ENCODE measurements at regions not wholly inside any gene's neighbourhood (a gene's known extent, or its start where the extent isn't known, plus 50 kb on each side); places are given as distances from the start of the nearest gene placed in this dataset.
A peak's percentile ranks its signal among the peaks of the same experiment; 100 is the strongest.
"Not testable (repeated sequence)": the region's sequence is repeated elsewhere in the genome, so short reads cannot be mapped to it uniquely, and the experiment has no call there.

DNA sequence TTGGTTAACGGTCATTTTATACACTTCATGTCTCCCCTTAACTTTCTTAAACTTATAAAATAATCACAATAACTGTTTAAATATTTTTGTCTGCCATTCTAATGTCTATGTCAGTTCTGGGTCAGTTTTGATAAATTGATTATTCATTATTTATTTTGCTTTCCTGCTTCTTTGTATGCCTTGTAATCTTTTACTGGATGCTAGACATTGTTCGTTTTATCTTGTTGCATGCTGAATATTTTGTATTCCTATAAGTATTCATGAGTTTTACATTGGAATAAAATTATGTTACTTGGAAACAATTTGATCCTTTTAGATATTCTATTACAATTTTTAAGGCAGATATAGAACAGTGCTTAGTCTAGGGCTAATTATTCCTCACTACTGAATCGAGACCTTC, 952.0 kb downstream of the NR2F1-AS1 start:
- DNase-seq (ENCODE audit: low read depth): no peak

GRCh38 chr5:92627186-92627585, 953.8 kb downstream of the NR2F1-AS1 start:
- no peak for DNase-seq (ENCODE audit: low read depth)

DNA sequence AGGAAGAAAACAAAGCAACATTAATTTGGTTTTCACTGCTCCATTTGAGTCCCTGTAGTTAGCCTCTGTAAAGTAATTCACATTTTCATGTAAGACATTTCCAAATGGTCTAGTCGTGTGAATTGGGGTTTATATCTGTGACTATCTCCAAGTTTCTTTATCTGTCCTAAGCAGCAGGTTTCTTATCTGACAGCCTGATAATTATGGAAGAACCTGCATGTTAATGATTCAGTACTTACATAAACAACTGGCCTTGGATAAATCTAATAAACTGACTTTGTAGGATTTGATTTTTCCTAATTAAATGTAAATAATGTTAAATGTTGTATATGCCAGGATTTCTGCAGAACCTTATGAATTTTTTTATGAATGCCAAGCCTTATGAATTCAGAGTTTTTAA, 964.9 kb downstream of the NR2F1-AS1 start:
- DNase-seq (ENCODE audit: low read depth): no peak

- DNase-seq (ENCODE audit: low read depth): no peak
Measured at GRCh38 chr5:92613546-92613945, 967.5 kb downstream of the NR2F1-AS1 start.

- DNase-seq (ENCODE audit: low read depth): not testable (repeated sequence)
Measured at GRCh38 chr5:92610435-92610834, 970.6 kb downstream of the NR2F1-AS1 start.

- DNase-seq (ENCODE audit: low read depth): no peak
Measured at GRCh38 chr5:92605591-92605990, 975.4 kb downstream of the NR2F1-AS1 start.

- DNase-seq (ENCODE audit: low read depth): no peak
Measured at GRCh38 chr5:92599217-92599810, 981.7 kb downstream of the NR2F1-AS1 start.

- no peak for DNase-seq (ENCODE audit: low read depth)
Measured at GRCh38 chr5:92594031-92594430, 987.0 kb downstream of the NR2F1-AS1 start.

DNA sequence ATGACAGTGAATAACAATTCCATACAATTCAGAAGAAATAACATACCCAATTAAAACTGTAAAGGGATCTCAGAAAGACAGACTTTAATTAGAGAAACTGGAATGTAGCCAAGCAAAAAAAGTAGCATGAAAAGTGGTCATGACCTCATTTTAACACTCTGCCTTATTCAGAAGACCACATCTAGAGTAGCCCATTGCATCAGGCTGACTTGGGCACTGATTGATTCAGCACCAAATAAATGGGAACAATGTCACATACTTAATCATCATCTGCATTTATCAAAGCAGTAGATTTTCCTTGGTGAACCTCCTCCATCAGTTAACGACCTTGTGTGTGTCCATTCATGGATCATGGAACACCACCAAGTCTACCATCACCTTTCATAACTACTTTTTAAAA, 992.1 kb downstream of the NR2F1-AS1 start:
- DNase-seq (ENCODE audit: low read depth): no peak

GRCh38 chr5:92581690-92582089, 999.3 kb downstream of the NR2F1-AS1 start:
- DNase-seq (ENCODE audit: low read depth): no peak

DNA sequence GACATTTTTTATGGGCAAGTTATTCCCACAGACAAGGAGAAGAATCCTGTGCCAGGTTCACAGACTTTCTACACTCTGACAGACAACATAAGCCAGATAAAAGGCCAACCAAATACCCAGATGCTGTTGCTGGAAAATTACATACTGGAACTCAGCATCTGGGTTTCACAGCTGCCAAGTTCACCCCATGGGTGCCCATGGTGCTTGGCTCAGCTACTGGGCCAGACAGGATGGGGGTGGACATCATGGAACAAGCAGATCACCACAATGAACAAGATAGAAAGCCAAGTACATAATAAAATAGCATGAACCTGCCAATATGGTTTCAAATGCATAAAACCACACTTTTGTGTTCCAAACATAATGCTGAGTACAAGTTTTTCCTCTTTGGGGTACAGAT, 999.8 kb downstream of the NR2F1-AS1 start:
- no peak for DNase-seq (ENCODE audit: low read depth)

DNA sequence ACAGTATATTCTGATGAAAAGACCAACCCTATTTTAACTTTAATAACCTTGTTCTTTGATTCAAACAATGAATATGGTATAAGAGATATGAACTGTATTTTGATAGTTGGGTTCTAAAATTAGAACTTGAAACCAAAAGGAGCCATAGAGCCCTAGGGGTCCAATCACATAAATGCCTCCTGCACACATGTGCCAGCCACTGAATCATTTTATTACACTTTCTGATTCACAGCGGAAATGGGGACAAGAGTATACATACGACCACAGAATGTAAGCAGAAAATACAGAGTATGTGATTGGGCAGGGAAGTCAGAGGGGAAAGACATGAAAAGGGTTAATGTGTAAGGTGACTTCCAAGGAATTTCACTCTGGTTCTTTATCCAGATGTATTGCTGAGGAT, 1000.2 kb downstream of the NR2F1-AS1 start:
- no peak for DNase-seq (ENCODE audit: low read depth)

GRCh38 chr5:92574023-92574422, 1007.0 kb downstream of the NR2F1-AS1 start:
- DNase-seq (ENCODE audit: low read depth): no peak

GRCh38 chr5:92568522-92568921, 1012.5 kb downstream of the NR2F1-AS1 start:
- no peak for DNase-seq (ENCODE audit: low read depth)

- no peak for DNase-seq (ENCODE audit: low read depth)
Measured at GRCh38 chr5:92567831-92568450, 1013.1 kb downstream of the NR2F1-AS1 start.

- DNase-seq (ENCODE audit: low read depth): no peak
Measured at GRCh38 chr5:92566113-92566786, 1014.8 kb downstream of the NR2F1-AS1 start.

DNA sequence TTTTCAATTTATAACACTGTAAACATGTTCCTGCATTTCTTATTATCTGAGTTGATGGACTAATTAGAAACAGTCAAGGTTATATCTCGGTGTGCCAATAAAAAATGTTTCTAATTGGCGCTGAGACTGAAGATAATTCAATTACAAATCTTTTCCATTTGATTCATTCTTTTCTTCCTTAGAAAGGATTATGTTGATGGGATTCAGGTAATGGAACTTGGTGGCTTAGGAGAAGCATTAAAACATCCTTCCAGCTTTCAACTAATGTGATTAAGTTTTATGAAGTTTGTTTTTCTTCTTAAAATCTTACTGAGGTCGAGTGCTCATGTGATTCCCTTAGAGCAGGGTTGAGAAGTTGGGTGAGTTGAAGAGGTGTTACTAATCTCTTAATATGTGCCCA, 1015.3 kb downstream of the NR2F1-AS1 start:
- DNase-seq (ENCODE audit: low read depth): no peak

DNA sequence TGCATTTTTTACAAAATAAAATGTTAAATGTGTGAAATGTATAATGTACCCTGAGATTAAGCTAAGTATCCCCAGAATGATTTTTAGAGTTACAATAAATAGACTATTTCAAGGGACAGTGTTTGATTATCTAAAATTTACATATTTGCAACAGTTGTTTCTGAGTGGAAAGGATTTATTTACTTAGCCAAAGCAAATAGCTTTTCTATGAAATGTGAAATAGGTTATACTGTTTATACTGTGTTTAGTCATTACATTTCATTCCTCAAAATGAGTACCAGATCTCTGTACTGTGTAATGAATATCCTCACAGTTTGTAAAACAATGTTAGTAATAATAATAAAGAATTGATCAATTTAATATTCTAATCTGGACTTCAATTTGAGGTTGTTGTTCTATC, 1019.0 kb downstream of the NR2F1-AS1 start:
- no peak for DNase-seq (ENCODE audit: low read depth)

DNA sequence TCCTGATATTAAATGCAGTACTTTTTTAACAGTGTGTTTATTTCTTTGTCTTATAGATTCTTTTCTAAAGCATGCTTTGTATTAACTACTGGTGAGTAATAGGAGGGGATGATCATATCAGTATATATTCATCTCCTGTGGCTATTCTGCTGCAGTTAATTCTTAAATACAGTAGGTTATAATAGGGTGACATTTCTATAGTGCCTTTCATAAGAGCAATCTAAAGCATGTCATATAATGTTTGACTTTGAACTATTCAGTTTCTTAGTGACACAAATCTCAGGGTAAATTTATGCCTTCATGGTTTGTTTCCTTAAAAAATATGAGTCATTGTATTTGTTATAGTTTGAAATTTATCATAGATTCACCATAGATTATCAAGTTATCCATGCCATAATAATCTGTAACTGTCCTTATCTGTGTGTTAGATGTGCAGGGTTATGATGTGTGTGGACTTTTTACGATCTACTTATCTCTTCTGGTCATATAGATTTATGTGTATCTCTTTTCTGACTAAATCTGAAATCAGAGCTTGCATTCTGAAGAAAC, 1019.5 kb downstream of the NR2F1-AS1 start:
- no peak for DNase-seq (ENCODE audit: low read depth)

DNA sequence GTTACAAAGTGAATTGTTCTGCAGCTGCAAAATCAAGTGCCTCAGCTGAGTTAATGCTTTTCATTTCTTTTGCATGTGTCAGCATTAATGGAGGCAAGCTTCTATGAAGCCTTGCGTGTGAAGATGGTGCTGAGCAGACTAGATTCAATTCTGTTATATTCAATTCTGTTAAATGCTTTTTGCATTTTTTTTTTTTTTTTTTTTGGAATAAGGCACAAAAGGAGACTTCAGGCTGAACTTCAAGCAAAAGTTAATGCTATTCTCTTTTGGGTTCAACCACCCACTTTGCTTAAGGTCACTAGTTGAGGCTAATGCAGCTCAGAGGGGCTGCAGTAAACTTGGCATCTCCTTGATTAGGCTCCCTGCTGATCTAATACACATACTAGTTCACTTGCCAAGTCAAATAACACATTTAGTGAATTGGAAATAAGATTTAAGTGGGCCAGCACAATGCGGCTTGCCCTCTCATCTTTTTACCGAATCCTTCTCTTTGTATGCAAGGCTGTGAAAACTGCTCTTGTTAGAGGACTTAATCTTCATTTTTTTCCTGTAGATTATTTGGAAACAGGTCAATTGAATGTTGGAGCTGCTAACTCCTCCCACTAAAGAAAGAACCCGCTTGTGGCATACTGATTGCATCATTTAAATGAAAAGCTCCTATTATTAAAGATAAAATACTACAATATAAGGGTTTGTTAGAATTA, 1020.2 kb downstream of the NR2F1-AS1 start:
- peak; percentile 49 for DNase-seq (ENCODE audit: low read depth)

- DNase-seq (ENCODE audit: low read depth): no peak
Measured at GRCh38 chr5:92559781-92560180, 1021.2 kb downstream of the NR2F1-AS1 start.

DNA sequence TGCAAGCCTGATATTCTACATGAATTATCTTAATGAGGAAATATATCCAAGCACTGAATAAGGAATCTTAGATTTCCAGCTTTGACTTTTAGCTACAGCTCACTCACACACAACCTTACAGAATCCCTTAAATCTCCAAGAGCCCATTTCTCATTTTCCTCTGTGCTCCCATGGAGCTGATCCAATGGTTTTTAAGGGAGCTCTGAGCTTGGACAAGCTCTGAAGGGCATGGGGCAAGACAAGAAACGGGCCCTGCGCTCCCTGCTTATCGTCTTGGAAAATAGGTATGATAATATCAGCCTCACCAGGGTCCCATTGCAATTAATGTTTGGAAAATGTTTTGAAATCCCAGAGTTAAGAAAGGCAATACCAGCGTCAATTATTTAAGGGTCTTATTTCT, 1021.7 kb downstream of the NR2F1-AS1 start:
- DNase-seq (ENCODE audit: low read depth): no peak

DNA sequence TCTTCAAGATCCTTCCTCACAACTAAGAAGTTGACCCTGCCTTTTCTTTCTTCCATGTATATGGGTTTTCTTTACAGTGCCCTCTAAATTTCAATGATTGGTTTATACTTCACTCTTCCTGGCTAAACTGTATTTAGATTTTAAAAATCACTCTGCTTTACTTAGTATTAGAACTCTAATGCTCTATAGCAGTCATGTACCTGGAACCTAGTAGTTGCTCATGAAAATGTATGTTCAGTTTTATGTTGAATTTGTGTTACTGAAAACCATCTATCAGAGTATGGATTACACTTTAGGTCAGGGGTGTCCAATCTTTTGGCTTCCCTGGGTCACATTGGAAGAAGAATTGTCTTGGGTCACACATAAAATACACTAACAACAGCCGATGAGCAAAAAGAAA, 1024.3 kb downstream of the NR2F1-AS1 start:
- DNase-seq (ENCODE audit: low read depth): no peak
